ENCODE measurements at regions not wholly inside any gene's neighbourhood (a gene's known extent, or its start where the extent isn't known, plus 50 kb on each side); places are given as distances from the start of the nearest gene placed in this dataset.

DNA sequence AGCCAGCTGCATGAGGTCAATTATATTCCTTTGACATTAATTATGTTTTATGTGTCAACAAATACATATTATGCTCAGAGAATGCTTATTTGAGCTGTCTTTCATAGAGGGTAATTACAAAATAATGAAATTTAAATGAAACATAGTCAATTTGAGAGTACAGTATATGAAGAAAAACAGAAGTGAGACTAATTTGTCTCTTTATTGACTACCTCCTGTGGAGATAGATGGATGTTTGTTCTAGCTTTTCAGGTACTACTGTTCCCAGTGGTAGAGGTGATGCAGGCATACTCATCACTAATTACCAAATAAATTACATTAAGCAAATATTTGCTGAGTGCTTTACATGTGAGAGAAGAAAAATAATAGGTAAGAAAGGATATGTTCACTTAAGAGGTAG lies 1129.6 kb downstream of the OTOL1 start:
- no peak overlapping the region for H3K27ac ChIP-seq
- no peak for DNase-seq (ENCODE audit: low read depth in 1 of 2, low spot score in 1 of 2)
- H3K4me3 ChIP-seq, result no peak overlapping the region
- no peak for ATAC-seq
- H3K4me2 ChIP-seq, result no peak overlapping the region
- H3K9me3 ChIP-seq, result no peaks in the 10 kb centered on the region
- TF ChIP-seq PHF8 (IDR thresholded peaks at IDR 0.05; ENCODE audit: borderline replicate concordance, low read depth) (no peak), RCOR1 (IDR thresholded peaks at IDR 0.05; ENCODE audit: low read depth, low read length) (no peak), ZFP36 (IDR thresholded peaks at IDR 0.05; ENCODE audit: borderline replicate concordance, partially characterized antibody) (no peak), RAD21 (conservative IDR thresholded peaks at IDR 0.05 in 1 of 2, IDR thresholded peaks at IDR 0.05 in 1 of 2) (no peak), KDM5A (IDR thresholded peaks at IDR 0.05) (no peak), CBX2 (IDR thresholded peaks at IDR 0.05; ENCODE audit: borderline replicate concordance, low read depth) (no peak), EP300 (IDR thresholded peaks at IDR 0.05) (no peak), CEBPB (IDR thresholded peaks at IDR 0.05) (no peak), TFCP2L1 (CRISPR knock-in tag; IDR thresholded peaks at IDR 0.05) (no peak), NR3C1 (IDR thresholded peaks at IDR 0.05) (no peak), ZC3H11A (IDR thresholded peaks at IDR 0.05) (no peak), ESRRA (IDR thresholded peaks at IDR 0.05; ENCODE audit: borderline replicate concordance, low read length) (no peak), HOXA7 (CRISPR knock-in tag; IDR thresholded peaks at IDR 0.05) (no peak), HEYL (CRISPR knock-in tag; IDR thresholded peaks at IDR 0.05) (no peak), POLR2AphosphoS2 (conservative IDR thresholded peaks at IDR 0.05; ENCODE audit: low read length) (no peak), CBX8 (IDR thresholded peaks at IDR 0.05) (no peak), HOXB13 (CRISPR knock-in tag; IDR thresholded peaks at IDR 0.05; ENCODE audit: low read depth) (no peak), FOXS1 (CRISPR knock-in tag; IDR thresholded peaks at IDR 0.05) (no peak)
- TF ChIP-seq, protein P1, sequence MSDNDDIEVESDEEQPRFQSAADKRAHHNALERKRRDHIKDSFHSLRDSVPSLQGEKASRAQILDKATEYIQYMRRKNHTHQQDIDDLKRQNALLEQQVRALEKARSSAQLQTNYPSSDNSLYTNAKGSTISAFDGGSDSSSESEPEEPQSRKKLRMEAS (IDR thresholded peaks at IDR 0.05), result no peak
- TF ChIP-seq, protein P2, sequence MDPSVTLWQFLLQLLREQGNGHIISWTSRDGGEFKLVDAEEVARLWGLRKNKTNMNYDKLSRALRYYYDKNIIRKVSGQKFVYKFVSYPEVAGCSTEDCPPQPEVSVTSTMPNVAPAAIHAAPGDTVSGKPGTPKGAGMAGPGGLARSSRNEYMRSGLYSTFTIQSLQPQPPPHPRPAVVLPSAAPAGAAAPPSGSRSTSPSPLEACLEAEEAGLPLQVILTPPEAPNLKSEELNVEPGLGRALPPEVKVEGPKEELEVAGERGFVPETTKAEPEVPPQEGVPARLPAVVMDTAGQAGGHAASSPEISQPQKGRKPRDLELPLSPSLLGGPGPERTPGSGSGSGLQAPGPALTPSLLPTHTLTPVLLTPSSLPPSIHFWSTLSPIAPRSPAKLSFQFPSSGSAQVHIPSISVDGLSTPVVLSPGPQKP (IDR thresholded peaks at IDR 0.05; ENCODE audit: low read depth, low read length), result no peak
- ChIA-PET POLR2A (no interaction called here), CTCF (no interaction called here)
- no peak for FAIRE-seq
- no peaks in the 10 kb centered on the region for H3K4me1 ChIP-seq

DNA sequence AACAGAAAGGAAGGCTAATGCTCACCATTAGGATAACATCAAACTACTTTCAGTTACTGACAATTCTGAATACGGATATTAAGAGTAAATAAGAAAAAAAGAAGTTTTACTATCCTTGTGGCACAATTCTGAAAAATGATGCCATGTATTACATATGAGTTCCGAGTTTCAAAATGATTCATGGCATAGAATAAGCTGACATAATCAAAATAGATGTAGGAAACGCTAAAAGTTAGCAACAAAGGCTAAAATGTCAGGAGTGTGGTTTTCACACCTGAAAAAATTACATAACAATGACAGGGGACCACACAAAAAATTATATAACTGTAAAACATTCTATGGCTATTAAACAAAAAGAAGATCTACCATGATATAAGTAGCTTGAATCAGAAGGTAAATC lies 1131.9 kb downstream of the OTOL1 start:
- ATAC-seq (no peak), FAIRE-seq (no peak)
- 63% methylated on average over 3 of the region's 3 CpGs for WGBS (ENCODE audit: missing lambda C conversion rate)

DNA sequence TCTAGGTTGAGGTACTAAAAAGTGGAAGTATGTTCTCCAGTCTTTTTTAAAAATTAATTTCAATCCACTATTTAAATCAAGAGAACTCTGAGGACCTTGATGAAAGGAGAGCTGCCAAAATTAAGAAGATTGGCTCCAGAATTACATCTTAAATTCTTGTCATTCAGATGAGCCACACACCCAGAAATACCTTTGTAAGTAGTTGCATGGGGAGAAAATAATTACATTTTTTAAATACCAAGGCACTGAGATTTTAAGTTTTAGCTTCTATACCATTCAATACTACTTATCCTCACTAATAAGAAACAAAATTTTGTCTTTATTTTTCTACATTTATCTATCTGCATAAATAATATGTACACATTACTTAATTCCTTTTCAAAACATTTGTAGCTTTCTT lies 1132.8 kb downstream of the OTOL1 start:
- ChIA-PET CTCF (no interaction called here), POLR2A (no interaction called here)
- TF ChIP-seq, protein P3, sequence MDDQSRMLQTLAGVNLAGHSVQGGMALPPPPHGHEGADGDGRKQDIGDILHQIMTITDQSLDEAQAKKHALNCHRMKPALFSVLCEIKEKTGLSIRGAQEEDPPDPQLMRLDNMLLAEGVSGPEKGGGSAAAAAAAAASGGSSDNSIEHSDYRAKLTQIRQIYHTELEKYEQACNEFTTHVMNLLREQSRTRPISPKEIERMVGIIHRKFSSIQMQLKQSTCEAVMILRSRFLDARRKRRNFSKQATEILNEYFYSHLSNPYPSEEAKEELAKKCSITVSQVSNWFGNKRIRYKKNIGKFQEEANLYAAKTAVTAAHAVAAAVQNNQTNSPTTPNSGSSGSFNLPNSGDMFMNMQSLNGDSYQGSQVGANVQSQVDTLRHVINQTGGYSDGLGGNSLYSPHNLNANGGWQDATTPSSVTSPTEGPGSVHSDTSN (IDR thresholded peaks at IDR 0.05), result no peak
- TF ChIP-seq FOSL2 (IDR thresholded peaks at IDR 0.05) (no peak), FOSL2 (CRISPR knock-in tag; IDR thresholded peaks at IDR 0.05) (no peak), ZC3H11A (IDR thresholded peaks at IDR 0.05) (no peak), ZNF302 (CRISPR knock-in tag; IDR thresholded peaks at IDR 0.05) (no peak), SMC3 (IDR thresholded peaks at IDR 0.05) (no peak), ZSCAN20 (CRISPR knock-in tag; IDR thresholded peaks at IDR 0.05) (no peak), JUNB (IDR thresholded peaks at IDR 0.05) (no peak), NPAS2 (CRISPR knock-in tag; IDR thresholded peaks at IDR 0.05; ENCODE audit: borderline replicate concordance) (no peak), NR3C1 (IDR thresholded peaks at IDR 0.05) (no peak), RAD21 (conservative IDR thresholded peaks at IDR 0.05 in 1 of 2, IDR thresholded peaks at IDR 0.05 in 1 of 2) (no peak), HOXB13 (CRISPR knock-in tag; IDR thresholded peaks at IDR 0.05; ENCODE audit: low read depth) (no peak)
- TF ChIP-seq, protein P4, sequence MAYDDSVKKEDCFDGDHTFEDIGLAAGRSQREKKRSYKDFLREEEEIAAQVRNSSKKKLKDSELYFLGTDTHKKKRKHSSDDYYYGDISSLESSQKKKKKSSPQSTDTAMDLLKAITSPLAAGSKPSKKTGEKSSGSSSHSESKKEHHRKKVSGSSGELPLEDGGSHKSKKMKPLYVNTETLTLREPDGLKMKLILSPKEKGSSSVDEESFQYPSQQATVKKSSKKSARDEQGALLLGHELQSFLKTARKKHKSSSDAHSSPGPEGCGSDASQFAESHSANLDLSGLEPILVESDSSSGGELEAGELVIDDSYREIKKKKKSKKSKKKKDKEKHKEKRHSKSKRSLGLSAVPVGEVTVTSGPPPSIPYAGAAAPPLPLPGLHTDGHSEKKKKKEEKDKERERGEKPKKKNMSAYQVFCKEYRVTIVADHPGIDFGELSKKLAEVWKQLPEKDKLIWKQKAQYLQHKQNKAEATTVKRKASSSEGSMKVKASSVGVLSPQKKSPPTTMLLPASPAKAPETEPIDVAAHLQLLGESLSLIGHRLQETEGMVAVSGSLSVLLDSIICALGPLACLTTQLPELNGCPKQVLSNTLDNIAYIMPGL (CRISPR knock-in tag; IDR thresholded peaks at IDR 0.05; ENCODE audit: borderline replicate concordance), result no peak
- no peak for DNase-seq (ENCODE audit: low read depth in 1 of 2, low spot score in 1 of 2)
- ATAC-seq, result no peak
- Histone ChIP-seq H3K4me2 (no peak overlapping the region), H3K9me3 (no peaks in the 10 kb centered on the region), H3K4me1 (no peaks in the 10 kb centered on the region), H3K27ac (no peak overlapping the region), H3K4me3 (no peak overlapping the region)
- no peak for FAIRE-seq

More for the DNA sequence above, 1131.9 kb downstream of the OTOL1 start:
- Histone ChIP-seq H3K4me3 (no peak overlapping the region), H3K9me3 (no peaks in the 10 kb centered on the region), H3K4me2 (no peak overlapping the region), H3K27ac (no peak overlapping the region), H3K4me1 (no peaks in the 10 kb centered on the region)
- DNase-seq (ENCODE audit: low read depth in 1 of 2, low spot score in 1 of 2), result no peak
- CTCF ChIA-PET, result no interaction called here
- peak; percentile 77 for TF ChIP-seq MAFK (IDR thresholded peaks at IDR 0.05; ENCODE audit: partially characterized antibody)
- no peak for TF ChIP-seq RARB (CRISPR knock-in tag; IDR thresholded peaks at IDR 0.05)
- POLR2A ChIA-PET, result no interaction called here

Measured in A549 (cell line).